ENCODE measurements at regions not wholly inside any gene's neighbourhood (a gene's known extent, or its start where the extent isn't known, plus 50 kb on each side); places are given as distances from the start of the nearest gene placed in this dataset.
"Not testable (repeated sequence)": the region's sequence is repeated elsewhere in the genome, so short reads cannot be mapped to it uniquely, and the experiment has no call there.

DNA sequence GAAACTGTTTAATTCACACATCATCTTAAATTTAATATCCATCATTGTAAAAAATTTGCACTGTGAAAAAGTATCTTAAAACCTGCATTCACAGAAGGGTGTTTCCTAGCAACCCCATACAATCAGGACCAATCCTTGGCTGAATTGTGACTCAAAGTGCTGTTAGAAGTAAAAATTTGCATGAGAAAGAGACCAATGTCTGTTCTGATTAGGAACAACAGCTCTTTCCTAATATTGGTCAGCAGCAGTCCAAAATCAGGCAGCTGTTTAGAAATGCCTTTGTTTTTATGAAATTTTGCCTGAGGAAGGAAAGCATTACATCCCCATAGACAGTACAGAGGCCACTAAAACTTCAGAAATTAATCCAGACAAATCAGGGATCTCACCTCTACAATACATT lies 987.0 kb downstream of the HACE1 start:
- DNase-seq = no peak

DNA sequence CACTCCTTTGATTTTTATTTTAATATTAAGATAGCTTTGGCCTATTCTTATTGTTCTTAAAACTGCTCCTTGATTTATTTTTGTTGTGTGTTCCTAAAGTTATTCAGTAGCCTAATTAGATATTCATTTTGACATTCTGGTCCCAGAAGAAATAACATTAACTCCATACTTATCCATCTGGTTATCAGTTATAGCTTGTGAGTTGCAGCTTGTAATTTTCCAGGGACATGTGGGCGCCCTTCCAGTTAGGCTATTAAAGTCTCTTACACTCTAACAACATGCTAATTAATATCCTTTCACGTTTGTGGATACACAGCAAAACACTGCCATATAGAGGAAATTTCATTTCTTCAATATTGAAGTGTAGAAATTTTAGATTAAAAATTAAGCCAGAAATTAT lies 987.5 kb downstream of the HACE1 start:
- DNase-seq = no peak

DNA sequence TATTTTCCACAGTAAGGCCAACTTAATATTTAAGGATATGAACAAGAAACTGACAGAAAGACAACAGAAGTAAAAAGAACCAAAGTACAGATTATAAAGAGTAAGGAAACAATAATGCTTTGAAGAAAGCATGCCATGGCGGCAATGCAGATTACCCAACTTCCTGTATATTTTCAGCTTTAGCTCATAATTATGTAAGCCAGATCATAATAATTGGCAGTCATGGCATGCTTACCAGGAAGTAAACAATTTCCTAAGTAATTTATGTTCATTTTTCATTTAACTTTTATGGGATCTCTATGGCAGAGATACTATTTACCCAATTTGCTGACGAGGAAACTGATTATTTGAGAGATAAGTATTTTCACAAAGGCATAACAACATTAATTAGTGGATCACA lies 988.7 kb downstream of the HACE1 start:
- DNase-seq = no peak

DNA sequence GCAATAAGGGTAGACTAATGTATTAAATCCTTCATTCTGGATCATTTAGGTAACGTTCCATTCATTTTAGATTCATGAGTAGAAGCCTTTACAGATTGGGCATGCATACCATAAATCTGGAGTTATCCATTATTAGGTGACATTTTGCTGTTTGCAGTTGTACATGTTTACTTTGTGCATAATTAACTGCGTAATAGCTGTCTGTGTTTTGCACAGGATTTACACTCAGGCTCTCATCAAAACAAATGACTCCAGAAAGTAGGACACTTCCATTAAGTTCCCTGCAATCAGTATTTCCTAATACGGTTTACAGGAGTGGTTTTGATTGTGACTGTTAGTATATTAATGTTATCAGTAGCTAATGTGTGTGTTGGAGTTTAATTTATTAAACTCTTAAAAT lies 997.4 kb downstream of the HACE1 start:
- no peak for DNase-seq

DNA sequence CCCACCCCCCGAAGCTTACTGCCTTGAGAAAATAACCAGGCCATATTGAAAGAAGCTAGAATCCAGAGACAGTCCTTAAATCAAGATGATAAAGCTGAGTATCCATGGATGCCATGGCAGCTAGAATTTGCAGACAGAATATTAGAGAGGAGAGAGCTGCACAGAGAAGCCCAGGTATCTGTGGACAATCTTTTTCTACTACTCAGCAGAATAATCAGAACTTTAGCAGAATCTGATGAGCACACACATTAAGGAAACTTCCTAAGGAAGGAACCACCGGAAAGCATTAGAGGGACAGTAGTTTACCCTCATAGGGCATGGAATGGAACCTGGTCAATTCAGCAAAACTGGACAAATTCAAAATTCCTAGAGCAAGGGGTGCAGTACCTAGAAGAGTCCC lies 1001.7 kb downstream of the HACE1 start:
- DNase-seq = no peak

DNA sequence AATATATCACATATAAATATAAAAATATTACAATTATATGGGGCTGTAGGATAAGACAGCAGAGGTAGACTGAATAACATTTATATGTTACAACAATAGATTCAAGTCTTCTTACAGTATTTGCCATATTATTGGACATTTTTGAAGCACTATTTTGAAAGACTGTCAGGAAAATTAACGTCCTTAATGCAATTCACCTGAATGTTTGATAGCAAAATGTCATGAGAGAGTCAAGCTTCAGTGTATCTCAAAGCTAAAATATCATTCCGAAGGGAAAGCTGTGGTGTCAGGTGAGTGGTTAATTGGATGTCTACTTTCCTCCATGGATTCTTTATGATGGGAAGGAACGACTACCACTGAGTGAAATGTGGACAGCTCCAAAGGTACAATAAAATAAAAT lies 1004.0 kb downstream of the HACE1 start:
- no peak for DNase-seq

DNA sequence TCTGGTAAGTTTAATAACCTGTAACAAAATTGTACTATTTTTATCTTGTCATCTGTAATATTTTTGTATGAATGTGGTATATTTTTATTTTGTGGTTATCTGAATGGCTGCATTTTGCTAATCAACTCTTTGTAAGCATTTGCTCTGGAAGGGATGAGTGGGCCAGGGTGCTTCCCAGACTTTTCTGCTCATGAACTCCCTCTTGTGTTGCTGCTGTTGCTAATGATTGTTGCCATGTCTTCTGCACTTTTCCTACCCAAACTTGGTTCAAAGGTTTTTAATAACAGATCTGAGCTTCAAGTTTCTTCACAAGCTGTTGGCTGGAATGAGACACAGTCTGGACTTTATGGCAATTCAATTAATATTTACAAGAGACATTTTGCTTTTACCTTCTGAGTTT lies 1005.7 kb downstream of the HACE1 start:
- no peak for DNase-seq

DNA sequence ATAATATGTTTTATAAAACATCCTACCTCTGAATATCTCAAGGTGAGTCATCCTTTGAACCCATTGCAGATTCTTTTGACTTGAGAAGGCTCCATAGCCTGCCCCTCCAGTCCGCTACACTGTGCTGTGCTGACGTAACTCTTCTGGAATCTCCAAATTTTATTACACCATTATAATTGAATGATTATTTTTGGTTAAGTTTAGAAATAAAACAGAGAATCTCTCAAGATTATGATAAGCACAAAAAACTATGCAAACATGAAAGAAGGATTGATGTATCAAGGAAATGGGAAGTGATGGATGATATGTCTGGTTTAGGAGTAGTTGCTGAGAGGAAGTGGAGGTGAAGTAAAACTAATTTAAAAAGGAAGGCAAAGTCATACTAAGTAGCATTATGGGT lies 1021.3 kb downstream of the HACE1 start:
- DNase-seq = no peak

DNA sequence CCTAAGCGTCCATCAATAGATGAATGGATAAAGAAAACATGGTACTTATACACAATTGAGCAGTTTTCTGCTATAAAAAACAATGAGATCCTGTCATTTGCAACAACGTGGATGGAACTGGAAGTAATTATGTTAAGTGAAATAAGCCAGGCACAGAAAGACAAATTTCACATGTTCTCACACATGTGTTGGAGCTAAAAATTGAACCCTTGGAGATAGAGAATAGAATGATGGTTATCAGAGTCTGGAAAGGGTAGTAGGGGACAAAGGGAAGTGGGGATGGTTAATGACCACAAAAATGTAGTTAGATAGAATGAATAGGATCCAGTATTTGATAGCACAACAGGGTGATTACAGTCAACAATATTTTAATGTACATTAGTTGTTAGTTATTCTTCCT lies 1033.5 kb downstream of the HACE1 start:
- no peak for DNase-seq

DNA sequence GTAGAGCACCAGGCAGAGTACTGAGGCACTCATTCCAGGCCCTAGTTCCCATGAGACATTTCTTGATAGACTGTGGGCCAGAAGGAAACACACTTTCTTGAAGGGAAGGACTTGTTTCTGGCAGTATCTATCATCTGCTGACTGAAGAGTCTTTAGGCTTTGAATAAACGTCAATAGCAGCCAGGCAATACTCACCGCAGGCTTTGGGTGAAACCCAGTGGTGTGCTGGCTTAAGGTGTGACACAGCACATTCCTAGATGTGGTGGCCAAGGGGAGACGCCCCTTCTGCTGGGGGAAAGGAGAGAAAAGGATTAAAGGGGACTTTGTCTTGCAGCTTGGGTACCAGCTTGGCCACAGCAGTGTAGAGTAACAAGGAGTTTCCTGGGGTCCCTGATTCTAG lies 1039.6 kb downstream of the HACE1 start:
- no peak for DNase-seq

DNA sequence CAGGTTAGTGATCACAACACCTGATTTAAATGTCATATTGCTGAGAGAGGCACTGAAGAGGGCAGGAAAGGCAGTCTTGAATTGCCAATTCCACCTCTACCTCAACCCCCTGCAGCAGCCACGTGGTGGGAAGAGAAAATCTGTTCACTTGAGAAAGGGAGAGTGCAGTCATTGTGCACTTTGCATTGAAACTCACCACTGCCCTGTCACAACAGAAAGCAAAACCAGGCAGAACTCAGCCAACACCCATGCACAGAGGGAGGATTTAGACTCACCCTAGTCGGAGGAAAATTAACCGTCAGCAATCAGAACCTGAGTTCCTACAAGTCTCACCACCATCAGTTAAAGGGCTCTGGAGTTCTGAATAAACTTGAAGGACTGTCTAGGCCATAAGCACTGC lies 1040.2 kb downstream of the HACE1 start:
- DNase-seq = no peak

DNA sequence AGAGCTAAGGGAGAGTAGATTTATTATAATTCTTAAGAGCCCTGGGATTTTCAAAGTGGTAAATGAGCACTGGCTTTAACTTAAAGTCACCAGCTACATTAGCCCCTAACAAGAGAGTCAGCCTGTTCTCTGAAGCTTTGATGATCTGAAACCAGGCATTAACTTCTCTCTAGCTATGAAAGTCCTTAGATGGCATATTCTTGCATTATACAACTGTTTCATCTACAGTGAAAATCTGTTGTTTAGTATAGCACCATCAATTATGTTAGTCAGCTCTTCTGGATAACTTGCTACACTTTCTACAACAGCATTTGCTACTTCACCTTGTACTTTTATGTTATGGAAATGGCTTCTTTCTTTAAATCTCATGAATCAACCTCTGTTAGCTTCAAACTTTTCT lies 1046.7 kb downstream of the HACE1 start:
- DNase-seq = no peak

DNA sequence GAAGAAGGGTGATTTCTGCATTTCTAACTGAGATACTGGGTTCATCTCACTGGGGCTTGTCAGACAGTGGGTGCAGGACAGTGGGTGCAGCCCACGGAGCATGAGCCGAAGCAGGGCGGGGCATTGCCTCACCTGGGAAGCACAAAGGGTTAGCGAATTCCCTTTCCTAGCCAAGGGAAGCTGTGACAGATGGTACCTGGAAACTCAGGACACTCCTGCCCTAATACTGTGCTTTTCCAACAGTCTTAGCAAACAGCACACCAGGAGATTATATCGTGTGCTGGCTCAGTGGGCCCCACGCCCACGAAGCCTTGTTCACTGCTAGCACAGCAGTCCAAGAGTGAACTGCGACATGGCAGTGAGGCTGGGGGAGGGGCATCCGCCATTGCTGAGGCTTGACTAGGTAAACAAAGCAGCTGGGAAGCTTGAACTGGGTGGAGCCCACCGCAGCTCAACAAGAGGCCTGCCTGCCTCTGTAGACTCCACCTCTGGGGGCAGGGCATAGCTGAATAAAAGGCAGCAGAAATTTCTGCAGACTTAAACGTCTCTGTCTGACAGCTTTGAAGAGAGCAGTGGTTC lies 1057.7 kb downstream of the HACE1 start:
- DNase-seq = not testable (repeated sequence)

DNA sequence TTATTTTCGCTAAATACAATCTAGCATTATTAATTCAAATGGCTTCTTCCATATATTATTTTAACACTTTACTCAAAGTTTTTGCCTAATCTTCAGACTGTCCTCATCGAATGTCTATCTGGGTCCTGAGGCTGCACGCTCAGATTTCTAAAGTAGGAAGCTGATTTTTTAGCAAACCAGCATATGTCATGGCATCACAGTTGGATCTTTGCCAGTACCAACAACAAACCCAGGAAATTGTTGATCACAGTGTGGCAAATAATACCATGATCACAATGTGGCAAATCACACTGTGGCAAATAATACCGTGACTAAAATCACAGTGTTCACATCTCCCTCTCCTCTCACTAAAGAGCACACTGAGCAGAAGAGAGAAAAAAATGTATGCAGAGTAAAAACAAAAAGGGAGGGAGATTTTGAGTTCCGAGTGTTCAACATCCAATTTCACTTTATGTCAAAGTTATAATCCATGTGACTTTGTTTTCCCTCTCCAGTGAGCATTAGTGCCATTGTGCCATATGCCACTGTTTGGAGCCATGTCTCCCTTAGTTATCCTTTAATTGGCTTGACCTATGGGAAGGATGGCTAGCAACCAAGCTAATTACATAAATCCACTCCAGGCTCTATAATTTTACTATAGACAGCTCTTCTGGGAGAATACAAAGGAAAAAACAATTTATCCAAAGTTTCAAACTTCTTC lies 1059.6 kb downstream of the HACE1 start:
- no peak for DNase-seq

DNA sequence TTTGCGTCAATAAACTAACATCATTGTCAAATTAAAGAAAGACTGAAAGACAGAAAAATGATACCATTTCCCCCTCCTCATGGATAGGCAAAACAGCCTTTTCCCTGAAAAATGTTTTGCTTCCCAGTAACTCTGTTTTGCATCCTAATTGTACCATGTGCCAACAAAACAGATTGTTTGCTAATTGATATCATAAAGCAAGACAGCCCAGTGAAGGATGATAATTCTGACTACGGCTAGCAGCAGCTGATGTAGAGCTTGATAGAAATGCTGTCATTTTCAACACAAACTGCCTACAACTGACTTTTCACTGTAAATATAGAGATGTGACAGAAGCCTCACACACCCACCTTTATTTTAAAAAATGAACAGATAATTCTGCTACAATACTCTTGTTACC lies 1061.6 kb downstream of the HACE1 start:
- DNase-seq = no peak

DNA sequence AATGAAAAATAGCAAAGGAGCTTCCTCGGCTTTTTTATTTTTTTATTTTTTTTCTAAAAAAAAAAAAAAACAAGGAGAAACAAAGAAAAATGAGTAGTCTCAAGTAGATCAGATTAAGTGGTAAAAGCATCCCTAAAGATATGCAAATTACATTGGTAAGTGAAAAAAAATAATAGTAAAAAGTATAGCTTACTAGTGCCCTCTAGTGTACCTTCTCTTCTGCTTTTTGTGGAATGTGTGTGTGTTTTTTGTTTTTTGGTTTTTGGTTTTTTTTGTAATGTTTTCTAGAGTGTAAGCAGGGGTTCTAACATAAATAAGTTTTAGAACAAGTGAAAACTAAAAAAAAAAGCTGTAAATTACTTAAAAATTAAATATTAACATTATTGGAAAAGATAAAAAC lies 1062.0 kb downstream of the HACE1 start:
- no peak for DNase-seq

DNA sequence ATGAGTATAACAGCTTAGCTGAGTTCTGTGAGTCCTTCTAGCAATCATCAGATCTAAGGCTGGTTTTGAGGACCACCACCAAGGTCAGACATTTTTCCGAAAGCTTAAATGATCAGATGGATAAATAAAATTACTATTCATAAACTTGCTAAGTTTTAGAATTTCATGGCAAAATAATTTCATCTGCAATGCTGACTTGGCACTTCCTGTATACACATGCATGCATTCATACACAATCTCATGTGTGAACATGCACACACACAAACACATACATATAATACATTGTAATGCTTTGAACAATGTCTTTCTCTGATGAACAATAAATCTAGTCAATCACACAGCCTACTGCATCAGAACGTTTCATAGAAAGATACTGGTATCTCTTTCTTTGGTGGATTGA lies 1068.3 kb downstream of the HACE1 start:
- no peak for DNase-seq

DNA sequence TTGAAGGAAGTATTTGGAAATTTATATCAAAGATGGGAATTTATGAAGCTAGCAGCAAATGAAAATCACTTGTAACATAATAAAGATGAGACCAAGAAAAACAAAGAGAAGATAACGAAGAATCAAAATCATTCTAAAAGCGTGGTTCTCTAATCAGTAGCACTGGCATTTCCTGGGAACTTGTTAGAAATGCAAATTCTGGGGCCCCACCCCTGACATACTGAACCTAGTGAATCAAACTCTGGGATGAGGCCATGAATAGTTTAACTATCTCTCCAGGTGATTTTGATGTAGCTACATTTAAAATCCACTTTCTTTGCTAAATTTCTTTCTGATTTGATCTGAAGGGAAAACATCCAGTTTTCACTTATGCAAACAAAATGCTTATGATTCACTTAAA lies 1075.6 kb downstream of the HACE1 start:
- no peak for DNase-seq

DNA sequence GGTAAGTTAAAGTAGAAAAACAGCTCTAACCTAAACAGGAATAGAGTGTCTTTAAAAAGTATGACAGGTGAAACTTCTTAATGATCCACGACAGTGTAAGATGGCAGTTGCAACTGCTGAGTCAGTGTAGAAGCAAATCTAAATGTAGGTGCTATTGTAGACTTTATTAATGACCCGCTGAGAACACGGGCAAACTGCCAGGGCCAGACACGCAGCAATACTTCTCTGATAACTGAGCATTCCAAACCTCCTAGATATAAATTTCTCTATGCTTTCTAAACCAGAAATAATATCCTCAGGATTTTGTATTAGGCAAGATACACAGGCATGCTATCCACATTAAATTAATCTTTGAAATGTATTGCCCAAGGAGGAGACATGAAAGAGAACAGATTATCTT lies 1076.4 kb downstream of the HACE1 start:
- DNase-seq = peak; percentile 8

DNA sequence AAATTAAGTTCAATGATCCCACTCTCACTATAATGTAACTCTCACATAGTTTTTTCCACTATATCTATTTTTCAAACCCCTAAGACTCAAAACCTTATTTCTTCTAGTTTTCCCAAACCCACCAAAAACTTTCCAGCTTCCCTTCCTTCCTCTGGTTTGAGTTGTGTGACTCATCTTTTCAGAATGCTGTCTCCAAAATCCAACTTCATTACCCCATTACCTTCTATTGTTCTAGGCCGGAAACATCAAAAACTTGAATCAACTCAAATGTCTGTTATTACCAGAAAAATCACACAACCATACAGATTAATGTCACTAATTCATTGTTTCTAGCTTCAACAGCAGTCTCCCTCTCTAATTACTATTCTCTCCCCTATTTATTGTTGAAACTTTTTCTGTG lies 1090.3 kb downstream of the HACE1 start:
- DNase-seq = no peak

DNA sequence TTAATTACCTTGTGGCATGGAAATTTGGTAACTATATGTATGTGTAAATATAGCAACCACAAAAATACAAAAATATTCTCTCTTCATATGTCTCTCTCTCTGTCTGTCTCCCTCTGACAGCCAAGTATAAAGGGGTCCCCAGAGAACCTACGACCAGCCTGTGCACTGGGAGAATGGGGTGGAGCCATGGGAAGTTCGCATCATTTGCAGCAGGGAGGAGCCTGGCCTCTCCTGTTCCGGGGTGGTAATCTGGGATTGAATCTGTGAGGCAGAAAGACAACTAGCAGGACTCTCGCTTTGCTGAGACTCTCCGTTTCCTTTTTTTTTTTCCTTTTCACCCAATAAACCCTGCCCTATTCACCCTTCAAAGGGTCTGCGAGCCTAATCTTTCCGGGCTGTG lies 1109.1 kb downstream of the HACE1 start:
- DNase-seq = no peak

DNA sequence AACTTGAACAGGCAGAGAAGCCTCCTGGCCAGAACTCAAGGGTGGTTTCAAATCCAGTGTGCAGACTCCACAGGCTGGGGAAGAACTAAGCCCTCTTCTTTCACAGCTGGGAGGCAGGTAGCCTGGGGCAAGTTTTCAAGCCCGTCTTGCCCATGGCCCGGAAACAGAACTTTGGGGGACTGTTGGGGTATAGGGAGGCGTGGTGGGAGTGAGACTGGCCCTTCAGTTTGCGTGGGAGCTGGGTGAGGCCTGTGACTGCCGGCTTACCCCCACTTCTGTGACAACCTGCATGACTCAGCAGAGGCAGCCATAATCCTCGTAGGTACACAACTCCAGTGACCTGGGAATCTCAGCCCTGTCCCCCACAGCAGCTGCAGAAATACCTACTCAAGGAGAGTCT lies 1125.7 kb downstream of the HACE1 start:
- DNase-seq = no peak

DNA sequence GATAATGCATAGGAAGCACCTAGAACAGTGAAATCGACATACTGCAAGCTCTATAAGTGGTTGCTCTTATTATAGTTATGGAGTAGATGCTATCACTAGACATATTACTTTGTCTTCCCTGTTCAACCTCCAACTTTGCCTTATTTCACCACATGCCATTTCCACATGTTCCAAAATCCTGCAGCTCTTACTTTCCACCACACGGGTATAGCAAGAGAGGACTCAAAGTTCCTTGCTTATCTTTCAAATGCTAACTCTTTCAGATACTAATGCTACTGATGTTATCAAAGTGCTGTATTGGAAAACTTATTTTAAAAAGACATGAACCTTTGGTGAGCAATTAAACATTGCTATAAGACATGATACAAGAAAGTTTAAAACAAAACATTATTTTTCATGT lies 1130.1 kb downstream of the HACE1 start:
- DNase-seq = no peak

DNA sequence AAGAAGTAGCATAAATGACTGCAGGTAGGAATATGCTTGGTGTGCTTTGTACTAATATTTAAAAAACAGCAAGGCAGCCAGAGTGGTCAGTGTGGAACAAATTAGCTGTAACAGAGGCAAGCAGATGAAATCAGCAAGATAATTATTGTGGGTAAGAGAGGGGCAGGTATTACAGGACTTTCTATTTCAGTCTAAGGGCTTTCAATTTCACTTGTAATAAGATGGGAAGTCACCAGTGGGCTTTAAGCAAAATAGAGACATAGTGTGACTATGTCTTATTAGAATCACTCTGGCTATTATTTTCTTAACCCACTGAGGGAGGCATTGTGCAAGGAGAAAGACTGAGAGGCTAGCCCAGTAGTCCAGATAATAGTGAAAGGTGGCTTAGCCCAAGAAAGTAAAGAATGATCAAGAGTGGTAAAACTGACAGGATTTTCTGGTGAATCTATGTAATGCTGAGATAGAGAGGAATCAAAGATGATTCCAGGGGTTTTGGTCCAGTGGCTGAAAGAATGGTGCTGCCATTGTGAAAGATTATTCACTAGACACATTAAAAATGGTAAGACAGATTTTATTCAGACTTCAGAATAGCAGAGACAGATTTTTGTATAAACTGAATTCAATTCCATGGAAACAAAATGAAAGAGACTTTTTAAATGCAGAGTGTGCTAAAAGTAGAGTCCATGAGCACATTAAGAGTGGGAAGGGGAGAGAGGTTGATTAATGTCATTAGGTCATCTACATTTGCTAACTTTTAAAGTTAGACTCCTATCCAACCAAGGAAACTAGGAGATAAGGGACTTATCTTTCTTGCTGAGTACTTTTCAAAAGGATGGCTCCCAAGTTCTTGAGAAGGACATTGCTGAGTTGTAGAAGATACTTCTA lies 1136.0 kb downstream of the HACE1 start:
- DNase-seq = no peak
